HFF-Myc (cell line): ENCODE measurements at regions not wholly inside any gene's neighbourhood (a gene's known extent, or its start where the extent isn't known, plus 50 kb on each side); places are given as distances from the start of the nearest gene placed in this dataset.
"Not testable (repeated sequence)": the region's sequence is repeated elsewhere in the genome, so short reads cannot be mapped to it uniquely, and the experiment has no call there.

Experiments used
- DNase-seq: peaks from one replicate; pipeline ENCODE4 v3.0.0-alpha.2; 2011; ENCODE audit warnings: low read depth; ENCODE audit errors: extremely low read depth
- H3K4me3 ChIP-seq: replicated peaks from 2 replicates; pipeline ENCODE4 v1.5.1; 2011; ENCODE audit warnings: low read depth, mild to moderate bottlenecking, control low read depth, low read length
- CTCF ChIP-seq: IDR thresholded peaks from 2 replicates; pipeline ENCODE4 v1.5.1; 2012; ENCODE audit warnings: mild to moderate bottlenecking, low read depth, low read length, control low read depth; ENCODE audit errors: missing control alignments

- TF ChIP-seq CTCF, result no peak
- DNase-seq, result no peak
- no peak overlapping the region for H3K4me3 ChIP-seq
Observed at GRCh38 chr1:234827181-234827580, 217.2 kb upstream of the IRF2BP2 start.

DNA sequence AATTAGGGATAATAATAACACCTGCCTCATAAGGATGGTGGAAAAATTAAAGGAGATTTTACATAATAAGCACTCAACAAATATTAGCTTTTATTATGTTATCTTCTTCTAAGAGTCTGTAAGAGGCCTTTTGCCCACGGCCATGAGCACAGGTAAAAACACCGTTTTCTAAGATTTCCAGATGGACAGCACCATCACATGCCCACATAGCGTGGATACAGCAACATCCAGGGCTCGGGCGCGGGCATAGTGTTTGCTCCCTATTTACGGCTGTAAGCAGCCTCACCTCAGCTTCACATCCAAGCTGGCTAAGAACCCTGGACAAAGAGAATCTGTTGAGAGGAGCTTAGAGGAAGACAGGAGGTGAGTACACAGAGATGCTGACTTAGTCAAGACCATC lies 216.4 kb upstream of the IRF2BP2 start:
- no peak for TF ChIP-seq CTCF
- no peak overlapping the region for H3K4me3 ChIP-seq
- DNase-seq, result no peak

- no peak for TF ChIP-seq CTCF
- no peak overlapping the region for H3K4me3 ChIP-seq
- DNase-seq, result no peak
Observed at GRCh38 chr1:234825498-234826165, 215.7 kb upstream of the IRF2BP2 start.

DNA sequence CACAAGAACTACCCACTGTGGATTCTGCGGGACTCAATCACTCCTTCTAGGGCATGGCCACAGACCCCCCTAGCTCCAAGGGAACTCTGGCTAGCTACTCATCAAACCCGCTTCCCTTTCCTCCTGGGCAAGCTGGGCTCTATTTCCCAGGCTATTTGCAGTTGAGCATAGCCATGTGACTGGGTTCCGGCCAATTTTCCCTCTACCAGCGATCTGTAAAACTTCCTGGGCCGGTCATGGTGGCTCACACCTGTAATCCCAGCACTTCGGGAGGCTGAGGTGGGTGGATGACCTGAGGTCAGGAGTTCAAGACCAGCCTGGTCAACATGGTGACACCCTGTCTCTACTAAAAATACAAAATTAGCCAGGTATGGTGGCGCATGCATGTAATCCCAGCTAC lies 214.9 kb upstream of the IRF2BP2 start:
- not testable (repeated sequence) for DNase-seq, H3K4me3 ChIP-seq

DNA sequence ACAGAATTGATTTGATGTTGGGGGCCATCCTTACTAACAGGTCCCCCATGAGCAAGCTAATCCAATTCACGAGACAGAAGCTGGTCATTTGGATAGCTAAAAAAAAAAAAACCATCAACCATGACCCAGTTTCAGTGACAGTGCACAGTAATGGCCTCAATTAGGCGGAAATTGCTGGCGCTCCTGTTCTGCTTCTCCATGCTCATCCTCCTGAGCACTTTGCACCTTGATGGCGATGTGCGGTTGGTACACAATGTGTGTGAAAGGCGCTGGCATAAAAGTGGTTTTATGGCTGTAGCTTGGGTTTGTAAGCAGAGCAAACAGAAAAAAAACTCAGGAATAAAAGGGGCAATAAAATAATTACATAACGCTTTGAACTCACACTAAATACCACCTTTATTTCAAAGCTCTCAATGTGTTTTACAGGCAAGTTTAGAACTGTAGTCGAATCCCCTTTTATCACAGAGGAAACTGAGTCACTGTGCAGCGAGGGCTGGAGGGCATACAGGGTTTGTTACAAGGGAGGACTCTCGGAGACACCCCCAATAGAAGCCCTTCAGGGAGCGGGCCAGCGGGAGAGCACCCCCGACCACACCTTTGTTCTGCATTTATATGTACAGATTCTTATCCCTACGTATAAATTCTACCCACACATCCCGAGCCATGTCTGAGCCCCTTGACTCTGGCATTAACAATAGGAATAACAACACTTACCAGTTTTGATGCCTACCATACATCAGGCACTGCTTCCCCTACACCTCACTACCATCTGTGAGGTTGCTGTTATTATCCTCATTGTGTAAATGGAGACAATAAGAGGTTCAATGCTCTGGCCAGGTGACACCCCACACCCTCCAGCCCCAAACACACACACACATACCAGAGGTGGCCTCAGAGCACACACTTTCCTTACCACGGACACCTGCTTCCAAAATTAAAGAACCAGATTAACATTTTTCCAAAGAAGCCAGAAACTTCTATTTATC lies 213.5 kb upstream of the IRF2BP2 start:
- TF ChIP-seq CTCF, result no peak
- H3K4me3 ChIP-seq, result no peak overlapping the region
- DNase-seq, result no peak

GRCh38 chr1:234821840-234822239 lies 211.9 kb upstream of the IRF2BP2 start:
- no peak overlapping the region for H3K4me3 ChIP-seq
- no peak for DNase-seq
- no peak for TF ChIP-seq CTCF

- no peak overlapping the region for H3K4me3 ChIP-seq
- no peak for DNase-seq
- TF ChIP-seq CTCF, result no peak
Observed at GRCh38 chr1:234820597-234820996, 210.6 kb upstream of the IRF2BP2 start.

- not testable (repeated sequence) for DNase-seq, H3K4me3 ChIP-seq
Observed at GRCh38 chr1:234819845-234820244, 209.9 kb upstream of the IRF2BP2 start.

- DNase-seq, H3K4me3 ChIP-seq: not testable (repeated sequence)
Observed at GRCh38 chr1:234818040-234818387, 208.0 kb upstream of the IRF2BP2 start.

GRCh38 chr1:234817313-234818039 lies 207.5 kb upstream of the IRF2BP2 start:
- DNase-seq, result not testable (repeated sequence)

More at GRCh38 chr1:234817313-234818039, 207.5 kb upstream of the IRF2BP2 start:
- not testable (repeated sequence) for H3K4me3 ChIP-seq
